Spinal cord (tissue), 9 donors: ENCODE measurements at regions not wholly inside any gene's neighbourhood (a gene's known extent, or its start where the extent isn't known, plus 50 kb on each side); places are given as distances from the start of the nearest gene placed in this dataset.

Experiments
- DNase-seq, 6 donors: peaks; one replicate each; pipeline versions ENCODE4 v3.0.0 to v3.0.0-alpha.2; 2013 to 2015; ENCODE audit warnings: low spot score in 6 of 6, low read depth in 4 of 6
- H3K27ac ChIP-seq: one replicate; pipeline ENCODE4 v1.5.1; 2013; ENCODE audit warnings: low read depth, low read length, control low read depth
- H3K27me3 ChIP-seq: one replicate; pipeline ENCODE4 v1.6.1; 2013; ENCODE audit warnings: low read length; ENCODE audit not compliant: control insufficient read depth, insufficient read depth
- H3K36me3 ChIP-seq: one replicate; pipeline ENCODE4 v1.6.1; 2013; ENCODE audit warnings: low read length; ENCODE audit not compliant: control insufficient read depth, insufficient read depth
- H3K4me1 ChIP-seq: one replicate; pipeline ENCODE4 v1.6.1; 2013; ENCODE audit warnings: low read length; ENCODE audit not compliant: control insufficient read depth, insufficient read depth
- H3K4me3 ChIP-seq: one replicate; pipeline ENCODE4 v1.5.1; 2013; ENCODE audit warnings: low read depth, low read length, control low read depth
- H3K9me3 ChIP-seq: one replicate; pipeline ENCODE4 v1.6.1; 2013; ENCODE audit warnings: low read length; ENCODE audit not compliant: control insufficient read depth, insufficient read depth
- WGBS: methylation state at CpG from one replicate; pipeline ENCODE4 v1.1.5; 2013; ENCODE audit warnings: missing lambda C conversion rate; ENCODE audit not compliant: insufficient coverage; 5-methylcytosine and 5-hydroxymethylcytosine counted together
- donor health status: healthy.

DNA sequence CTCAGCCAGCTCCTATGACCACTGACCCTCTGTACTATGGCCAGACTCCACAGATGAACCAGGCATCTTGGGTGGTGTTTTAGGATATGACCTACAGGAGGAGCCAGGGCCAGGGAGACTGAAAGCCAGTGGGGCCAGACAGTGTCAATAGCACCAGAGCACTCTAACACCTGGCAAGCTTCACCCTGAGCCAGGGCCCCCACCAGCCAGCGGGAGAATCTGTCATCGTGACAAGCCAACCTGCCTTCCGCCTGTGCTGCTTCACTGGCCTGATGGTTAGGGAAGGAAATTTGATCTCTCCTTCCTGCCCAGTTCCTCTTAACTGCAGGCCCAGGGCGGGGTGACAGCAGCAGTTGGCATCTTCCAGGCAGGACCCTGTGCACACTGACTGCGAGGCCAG, 222.4 kb downstream of the UQCRFS1 start:
- H3K27me3 ChIP-seq = no peaks in the 10 kb centered on the region
- no peaks in the 10 kb centered on the region for H3K4me1 ChIP-seq
- WGBS = 51% methylated on average over 5 of the region's 5 CpGs
- no peak for DNase-seq
- no peaks in the 10 kb centered on the region for H3K36me3 ChIP-seq
- no peaks in the 10 kb centered on the region for H3K9me3 ChIP-seq
- H3K27ac ChIP-seq = no peak overlapping the region
- H3K4me3 ChIP-seq = no peak overlapping the region

DNA sequence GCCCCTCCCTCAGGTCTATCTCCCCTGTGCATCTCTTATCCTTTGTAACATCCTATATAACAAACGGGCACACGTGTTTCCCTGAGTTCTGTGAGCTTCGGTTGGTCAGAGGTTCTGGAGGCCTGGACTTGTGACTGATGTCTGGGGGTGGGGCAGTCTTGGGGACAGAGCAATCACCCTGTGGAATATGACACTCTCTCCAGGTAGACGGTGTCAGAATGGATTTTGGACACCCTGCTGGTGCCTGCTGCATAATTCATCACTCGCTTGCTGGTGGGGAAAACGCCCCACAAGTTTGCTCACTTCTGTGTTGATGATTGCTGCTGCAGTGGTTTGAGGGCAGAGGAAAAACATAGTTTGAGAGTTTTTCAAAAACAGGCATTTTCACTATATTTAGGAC, 223.2 kb downstream of the UQCRFS1 start:
- Histone ChIP-seq H3K9me3 (no peaks in the 10 kb centered on the region), H3K4me3 (no peak overlapping the region), H3K36me3 (no peaks in the 10 kb centered on the region), H3K27ac (no peak overlapping the region), H3K27me3 (no peaks in the 10 kb centered on the region), H3K4me1 (no peaks in the 10 kb centered on the region)
- no CpG with 5 or more reads among the region's 6 CpGs for WGBS
- DNase-seq = no peak

GRCh38 chr19:28988066-28988465, 224.9 kb downstream of the UQCRFS1 start:
- H3K9me3 ChIP-seq = no peaks in the 10 kb centered on the region
- H3K27me3 ChIP-seq = no peaks in the 10 kb centered on the region
- H3K4me3 ChIP-seq = no peak overlapping the region
- DNase-seq = no peak
- no peak overlapping the region for H3K27ac ChIP-seq
- no peaks in the 10 kb centered on the region for H3K4me1 ChIP-seq
- 100% methylated on average over 1 of the region's 1 CpG for WGBS
- no peaks in the 10 kb centered on the region for H3K36me3 ChIP-seq

- Histone ChIP-seq H3K4me3 (no peak overlapping the region), H3K36me3 (no peaks in the 10 kb centered on the region), H3K27ac (no peak overlapping the region), H3K4me1 (no peaks in the 10 kb centered on the region), H3K9me3 (no peaks in the 10 kb centered on the region), H3K27me3 (no peaks in the 10 kb centered on the region)
- DNase-seq = no peak
- 87% methylated on average over 3 of the region's 6 CpGs for WGBS
Measured at GRCh38 chr19:28987177-28987576, 225.8 kb downstream of the UQCRFS1 start.

- Histone ChIP-seq H3K9me3 (no peaks in the 10 kb centered on the region), H3K4me1 (no peaks in the 10 kb centered on the region), H3K36me3 (no peaks in the 10 kb centered on the region), H3K27me3 (no peaks in the 10 kb centered on the region), H3K27ac (no peak overlapping the region), H3K4me3 (no peak overlapping the region)
- DNase-seq = peak in 1 of 6 donors; percentile 38
- 68% methylated on average over 8 of the region's 8 CpGs for WGBS
Measured at GRCh38 chr19:28985201-28985600, 227.8 kb downstream of the UQCRFS1 start.

DNA sequence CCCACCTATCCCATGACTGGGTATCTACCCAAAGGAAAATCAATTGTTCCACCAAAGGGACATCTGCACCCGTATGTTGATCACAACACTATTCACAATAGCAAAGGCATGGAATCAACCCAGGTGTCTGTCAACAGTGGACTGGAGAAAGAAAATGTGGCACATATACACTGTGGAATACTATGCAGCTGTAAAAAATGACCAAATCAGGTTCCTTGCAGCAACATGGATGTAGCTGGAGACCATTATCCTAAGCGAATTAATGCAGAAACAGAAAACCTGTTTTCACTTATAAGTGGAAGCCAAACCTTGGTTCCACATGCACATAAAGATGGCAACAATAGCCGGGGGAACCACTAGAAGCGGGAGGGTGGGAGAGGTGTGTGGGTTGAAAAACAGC, 228.6 kb downstream of the UQCRFS1 start:
- no peaks in the 10 kb centered on the region for H3K36me3 ChIP-seq
- no peak overlapping the region for H3K27ac ChIP-seq
- no peak overlapping the region for H3K4me3 ChIP-seq
- DNase-seq = no peak
- no peaks in the 10 kb centered on the region for H3K4me1 ChIP-seq
- 83% methylated on average over 1 of the region's 4 CpGs for WGBS
- no peaks in the 10 kb centered on the region for H3K27me3 ChIP-seq
- no peaks in the 10 kb centered on the region for H3K9me3 ChIP-seq

- Histone ChIP-seq H3K4me3 (no peak overlapping the region), H3K9me3 (no peaks in the 10 kb centered on the region)
- DNase-seq = peak in 2 of 6 donors; percentile 24 to 80
Measured at GRCh38 chr19:28983430-28983829, 229.5 kb downstream of the UQCRFS1 start.

GRCh38 chr19:28981994-28982393, 231.0 kb downstream of the UQCRFS1 start:
- H3K9me3 ChIP-seq = no peaks in the 10 kb centered on the region
- H3K4me3 ChIP-seq = no peak overlapping the region
- no peaks in the 10 kb centered on the region for H3K36me3 ChIP-seq
- H3K27me3 ChIP-seq = no peaks in the 10 kb centered on the region
- H3K4me1 ChIP-seq = no peaks in the 10 kb centered on the region
- no peak overlapping the region for H3K27ac ChIP-seq
- no peak for DNase-seq
- 94% methylated on average over 2 of the region's 2 CpGs for WGBS

More at GRCh38 chr19:28983430-28983829, 229.5 kb downstream of the UQCRFS1 start:
- 64% methylated on average over 5 of the region's 6 CpGs for WGBS
- Histone ChIP-seq H3K27me3 (no peaks in the 10 kb centered on the region), H3K4me1 (no peaks in the 10 kb centered on the region), H3K27ac (no peak overlapping the region), H3K36me3 (no peaks in the 10 kb centered on the region)

DNA sequence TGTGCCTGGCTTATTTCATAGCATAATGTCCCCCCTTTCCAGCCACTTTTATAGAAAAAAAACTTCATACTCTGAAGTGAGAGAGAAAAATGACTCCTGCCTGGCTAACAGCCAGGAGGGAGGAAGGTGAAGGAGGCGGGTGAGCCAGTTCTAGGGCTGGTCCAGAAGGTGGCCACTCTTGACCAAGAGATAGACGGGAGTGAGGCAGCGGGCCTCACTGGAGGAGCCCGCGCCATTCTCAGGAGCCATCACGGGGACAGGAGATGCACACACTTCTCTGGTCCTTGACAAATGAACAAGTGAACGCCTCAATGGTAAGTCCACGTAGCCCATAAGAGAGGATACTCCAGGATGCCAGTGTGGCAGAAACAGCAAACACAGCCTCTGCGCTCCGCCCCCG, 231.4 kb downstream of the UQCRFS1 start:
- no peak overlapping the region for H3K27ac ChIP-seq
- no peaks in the 10 kb centered on the region for H3K9me3 ChIP-seq
- H3K4me3 ChIP-seq = no peak overlapping the region
- no peaks in the 10 kb centered on the region for H3K36me3 ChIP-seq
- peak in 1 of 6 donors; percentile 14 for DNase-seq
- WGBS = 80% methylated on average over 11 of the region's 11 CpGs
- H3K27me3 ChIP-seq = no peaks in the 10 kb centered on the region
- H3K4me1 ChIP-seq = no peaks in the 10 kb centered on the region

GRCh38 chr19:28980236-28980868, 232.6 kb downstream of the UQCRFS1 start:
- Histone ChIP-seq H3K27me3 (no peaks in the 10 kb centered on the region), H3K27ac (no peak overlapping the region), H3K4me3 (no peak overlapping the region), H3K36me3 (no peaks in the 10 kb centered on the region), H3K4me1 (no peaks in the 10 kb centered on the region), H3K9me3 (no peaks in the 10 kb centered on the region)
- peak in 1 of 6 donors; percentile 32 for DNase-seq
- WGBS = 44% methylated on average over 4 of the region's 7 CpGs
